SK-N-SH treated with all-trans-retinoic acid at 6 μM for 48 hours (cell line): ENCODE measurements at regions not wholly inside any gene's neighbourhood (a gene's known extent, or its start where the extent isn't known, plus 50 kb on each side); places are given as distances from the start of the nearest gene placed in this dataset.
"Not testable (repeated sequence)": the region's sequence is repeated elsewhere in the genome, so short reads cannot be mapped to it uniquely, and the experiment has no call there.

Source experiments
- ARNTL ChIP-seq: fragments of 450-650 bp; formaldehyde crosslinking; IDR thresholded peaks from 2 replicates; pipeline ENCODE4 v1.5.0; 2020; ENCODE audit warnings: low read depth, mild to moderate bottlenecking, moderate library complexity, borderline replicate concordance
- BACH2 ChIP-seq: fragments of 250-450 bp; sonication (Bioruptor Pico); IDR thresholded peaks from 2 replicates; pipeline ENCODE4 v1.9.0; 2021; ENCODE audit warnings: mild to moderate bottlenecking, borderline replicate concordance
- OSR1 ChIP-seq: fragments of 250-450 bp; sonication (Bioruptor Pico); IDR thresholded peaks from 2 replicates; pipeline ENCODE4 v1.8.0; 2022; ENCODE audit warnings: moderate library complexity, mild to moderate bottlenecking, inconsistent platforms
- RARB ChIP-seq: fragments of 250-450 bp; sonication (Bioruptor Pico); IDR thresholded peaks from 2 replicates; pipeline ENCODE4 v1.8.0; 2021; ENCODE audit warnings: mild to moderate bottlenecking, moderate library complexity
- TCF4 ChIP-seq: fragments of 250-450 bp; sonication (Bioruptor Pico); IDR thresholded peaks from 2 replicates; pipeline ENCODE4 v1.8.0; 2021; ENCODE audit warnings: mild to moderate bottlenecking, moderate library complexity, borderline replicate concordance
- TOX ChIP-seq: fragments of 250-450 bp; sonication (Bioruptor Pico); IDR thresholded peaks from 2 replicates; pipeline ENCODE4 v1.8.0; 2021; ENCODE audit warnings: mild to moderate bottlenecking, moderate library complexity, borderline replicate concordance
- ZFP3 ChIP-seq: fragments of 250-450 bp; sonication (Bioruptor Pico); IDR thresholded peaks from 2 replicates; pipeline ENCODE4 v1.5.0; 2020; ENCODE audit warnings: mild to moderate bottlenecking, moderate library complexity
- ZNF565 ChIP-seq: fragments of 450-650 bp; formaldehyde crosslinking; conservative IDR thresholded peaks from 2 replicates; pipeline ENCODE4 v1.5.0; 2020; ENCODE audit warnings: low read depth, mild to moderate bottlenecking, moderate library complexity
- ZNF8 ChIP-seq: fragments of 450-650 bp; formaldehyde crosslinking; IDR thresholded peaks from 2 replicates; pipeline ENCODE4 v1.5.0; 2020; ENCODE audit warnings: mild to moderate bottlenecking, moderate library complexity
- TF ChIP-seq, protein P1 (sequence below): fragments of 250-450 bp; sonication (Bioruptor Pico); IDR thresholded peaks from 2 replicates; pipeline ENCODE4 v1.8.0; 2021; ENCODE audit warnings: low read depth, mild to moderate bottlenecking, moderate library complexity, borderline replicate concordance
- TF ChIP-seq, protein P2 (sequence below): fragments of 250-450 bp; sonication (Bioruptor Pico); IDR thresholded peaks from 2 replicates; pipeline ENCODE4 v1.5.1; 2020; ENCODE audit warnings: low read depth, mild to moderate bottlenecking, moderate library complexity
- TF ChIP-seq, protein P3 (sequence below): fragments of 250-450 bp; sonication (Bioruptor Pico); IDR thresholded peaks from 2 replicates; pipeline ENCODE4 v1.5.1; 2021; ENCODE audit warnings: mild to moderate bottlenecking, moderate library complexity
- TF ChIP-seq, protein P4 (sequence below): fragments of 250-450 bp; sonication (Bioruptor Pico); IDR thresholded peaks from 2 replicates; pipeline ENCODE4 v1.8.0; 2020; ENCODE audit warnings: mild to moderate bottlenecking, moderate library complexity, borderline replicate concordance

DNA sequence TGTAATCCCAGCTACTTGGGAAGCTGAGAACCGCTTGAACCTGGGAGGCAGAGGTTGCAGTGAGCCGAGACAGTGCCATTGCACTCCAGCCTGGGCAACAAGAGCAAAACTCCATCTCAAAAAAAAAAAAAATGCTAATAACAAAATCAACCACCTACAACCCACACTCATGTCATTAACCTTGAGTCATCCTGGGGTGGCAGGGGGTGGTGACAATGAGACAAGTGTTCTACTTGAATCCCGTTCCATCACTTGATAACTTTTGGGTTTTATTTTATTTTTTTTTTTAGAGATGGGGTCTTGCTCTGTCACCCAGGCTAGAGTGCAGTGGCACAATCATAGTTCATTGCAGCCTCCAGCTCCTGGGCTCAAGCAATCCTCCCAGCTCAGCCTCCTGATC is 80.0 kb upstream of the PARD3 start:
- not testable (repeated sequence) for TF ChIP-seq ZNF8 (CRISPR knock-in tag); TCF4 (CRISPR knock-in tag); BACH2 (CRISPR knock-in tag); ARNTL (CRISPR knock-in tag); ZFP3; TOX; RARB (CRISPR knock-in tag); ZNF565 (CRISPR knock-in tag); OSR1 (CRISPR knock-in tag)
- TF ChIP-seq, protein P1, sequence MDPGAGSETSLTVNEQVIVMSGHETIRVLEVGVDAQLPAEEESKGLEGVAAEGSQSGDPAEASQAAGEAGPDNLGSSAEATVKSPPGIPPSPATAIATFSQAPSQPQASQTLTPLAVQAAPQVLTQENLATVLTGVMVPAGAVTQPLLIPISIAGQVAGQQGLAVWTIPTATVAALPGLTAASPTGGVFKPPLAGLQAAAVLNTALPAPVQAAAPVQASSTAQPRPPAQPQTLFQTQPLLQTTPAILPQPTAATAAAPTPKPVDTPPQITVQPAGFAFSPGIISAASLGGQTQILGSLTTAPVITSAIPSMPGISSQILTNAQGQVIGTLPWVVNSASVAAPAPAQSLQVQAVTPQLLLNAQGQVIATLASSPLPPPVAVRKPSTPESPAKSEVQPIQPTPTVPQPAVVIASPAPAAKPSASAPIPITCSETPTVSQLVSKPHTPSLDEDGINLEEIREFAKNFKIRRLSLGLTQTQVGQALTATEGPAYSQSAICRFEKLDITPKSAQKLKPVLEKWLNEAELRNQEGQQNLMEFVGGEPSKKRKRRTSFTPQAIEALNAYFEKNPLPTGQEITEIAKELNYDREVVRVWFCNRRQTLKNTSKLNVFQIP (CRISPR knock-in tag), result not testable (repeated sequence)
- TF ChIP-seq, protein P2, sequence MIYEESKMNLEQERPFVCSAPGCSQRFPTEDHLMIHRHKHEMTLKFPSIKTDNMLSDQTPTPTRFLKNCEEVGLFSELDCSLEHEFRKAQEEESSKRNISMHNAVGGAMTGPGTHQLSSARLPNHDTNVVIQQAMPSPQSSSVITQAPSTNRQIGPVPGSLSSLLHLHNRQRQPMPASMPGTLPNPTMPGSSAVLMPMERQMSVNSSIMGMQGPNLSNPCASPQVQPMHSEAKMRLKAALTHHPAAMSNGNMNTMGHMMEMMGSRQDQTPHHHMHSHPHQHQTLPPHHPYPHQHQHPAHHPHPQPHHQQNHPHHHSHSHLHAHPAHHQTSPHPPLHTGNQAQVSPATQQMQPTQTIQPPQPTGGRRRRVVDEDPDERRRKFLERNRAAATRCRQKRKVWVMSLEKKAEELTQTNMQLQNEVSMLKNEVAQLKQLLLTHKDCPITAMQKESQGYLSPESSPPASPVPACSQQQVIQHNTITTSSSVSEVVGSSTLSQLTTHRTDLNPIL (CRISPR knock-in tag), result not testable (repeated sequence)
- TF ChIP-seq, protein P3, sequence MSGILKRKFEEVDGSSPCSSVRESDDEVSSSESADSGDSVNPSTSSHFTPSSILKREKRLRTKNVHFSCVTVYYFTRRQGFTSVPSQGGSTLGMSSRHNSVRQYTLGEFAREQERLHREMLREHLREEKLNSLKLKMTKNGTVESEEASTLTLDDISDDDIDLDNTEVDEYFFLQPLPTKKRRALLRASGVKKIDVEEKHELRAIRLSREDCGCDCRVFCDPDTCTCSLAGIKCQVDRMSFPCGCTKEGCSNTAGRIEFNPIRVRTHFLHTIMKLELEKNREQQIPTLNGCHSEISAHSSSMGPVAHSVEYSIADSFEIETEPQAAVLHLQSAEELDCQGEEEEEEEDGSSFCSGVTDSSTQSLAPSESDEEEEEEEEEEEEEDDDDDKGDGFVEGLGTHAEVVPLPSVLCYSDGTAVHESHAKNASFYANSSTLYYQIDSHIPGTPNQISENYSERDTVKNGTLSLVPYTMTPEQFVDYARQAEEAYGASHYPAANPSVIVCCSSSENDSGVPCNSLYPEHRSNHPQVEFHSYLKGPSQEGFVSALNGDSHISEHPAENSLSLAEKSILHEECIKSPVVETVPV (CRISPR knock-in tag), result not testable (repeated sequence)
- TF ChIP-seq, protein P4, sequence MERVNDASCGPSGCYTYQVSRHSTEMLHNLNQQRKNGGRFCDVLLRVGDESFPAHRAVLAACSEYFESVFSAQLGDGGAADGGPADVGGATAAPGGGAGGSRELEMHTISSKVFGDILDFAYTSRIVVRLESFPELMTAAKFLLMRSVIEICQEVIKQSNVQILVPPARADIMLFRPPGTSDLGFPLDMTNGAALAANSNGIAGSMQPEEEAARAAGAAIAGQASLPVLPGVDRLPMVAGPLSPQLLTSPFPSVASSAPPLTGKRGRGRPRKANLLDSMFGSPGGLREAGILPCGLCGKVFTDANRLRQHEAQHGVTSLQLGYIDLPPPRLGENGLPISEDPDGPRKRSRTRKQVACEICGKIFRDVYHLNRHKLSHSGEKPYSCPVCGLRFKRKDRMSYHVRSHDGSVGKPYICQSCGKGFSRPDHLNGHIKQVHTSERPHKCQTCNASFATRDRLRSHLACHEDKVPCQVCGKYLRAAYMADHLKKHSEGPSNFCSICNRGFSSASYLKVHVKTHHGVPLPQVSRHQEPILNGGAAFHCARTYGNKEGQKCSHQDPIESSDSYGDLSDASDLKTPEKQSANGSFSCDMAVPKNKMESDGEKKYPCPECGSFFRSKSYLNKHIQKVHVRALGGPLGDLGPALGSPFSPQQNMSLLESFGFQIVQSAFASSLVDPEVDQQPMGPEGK (CRISPR knock-in tag), result not testable (repeated sequence)
